ENCODE measurements at regions not wholly inside any gene's neighbourhood (a gene's known extent, or its start where the extent isn't known, plus 50 kb on each side); places are given as distances from the start of the nearest gene placed in this dataset.
"Not testable (repeated sequence)": the region's sequence is repeated elsewhere in the genome, so short reads cannot be mapped to it uniquely, and the experiment has no call there.

- H3K4me3 ChIP-seq (IDR thresholded peaks at IDR 0.05; ENCODE audit: insufficient read depth, low read depth, low read length), result no peak overlapping the region
- no peaks in the 10 kb centered on the region for H3K79me2 ChIP-seq (ENCODE audit: insufficient read depth, low read depth)
- H3K4me2 ChIP-seq, result no peak overlapping the region
- H3K4me1 ChIP-seq (ENCODE audit: low read depth, poor library complexity, severe bottlenecking), result no peaks in the 10 kb centered on the region
- H3K9ac ChIP-seq, result no peak overlapping the region
- H3K36me3 ChIP-seq (ENCODE audit: insufficient read depth), result no peaks in the 10 kb centered on the region
- no peaks in the 10 kb centered on the region for H4K20me1 ChIP-seq (ENCODE audit: insufficient read depth)
- H2AFZ ChIP-seq (ENCODE audit: low read depth), result no peak overlapping the region
- H3K27ac ChIP-seq, result no peak overlapping the region
- TF ChIP-seq, protein P1, sequence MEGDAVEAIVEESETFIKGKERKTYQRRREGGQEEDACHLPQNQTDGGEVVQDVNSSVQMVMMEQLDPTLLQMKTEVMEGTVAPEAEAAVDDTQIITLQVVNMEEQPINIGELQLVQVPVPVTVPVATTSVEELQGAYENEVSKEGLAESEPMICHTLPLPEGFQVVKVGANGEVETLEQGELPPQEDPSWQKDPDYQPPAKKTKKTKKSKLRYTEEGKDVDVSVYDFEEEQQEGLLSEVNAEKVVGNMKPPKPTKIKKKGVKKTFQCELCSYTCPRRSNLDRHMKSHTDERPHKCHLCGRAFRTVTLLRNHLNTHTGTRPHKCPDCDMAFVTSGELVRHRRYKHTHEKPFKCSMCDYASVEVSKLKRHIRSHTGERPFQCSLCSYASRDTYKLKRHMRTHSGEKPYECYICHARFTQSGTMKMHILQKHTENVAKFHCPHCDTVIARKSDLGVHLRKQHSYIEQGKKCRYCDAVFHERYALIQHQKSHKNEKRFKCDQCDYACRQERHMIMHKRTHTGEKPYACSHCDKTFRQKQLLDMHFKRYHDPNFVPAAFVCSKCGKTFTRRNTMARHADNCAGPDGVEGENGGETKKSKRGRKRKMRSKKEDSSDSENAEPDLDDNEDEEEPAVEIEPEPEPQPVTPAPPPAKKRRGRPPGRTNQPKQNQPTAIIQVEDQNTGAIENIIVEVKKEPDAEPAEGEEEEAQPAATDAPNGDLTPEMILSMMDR (conservative IDR thresholded peaks at IDR 0.05; ENCODE audit: low read depth, low read length), result no peak
- no peaks in the 10 kb centered on the region for H3K27me3 ChIP-seq (ENCODE audit: insufficient read depth, low read depth)
Observed at GRCh38 chr15:22228101-22228762, 147.9 kb downstream of the OR4M2 start.

- no peaks in the 10 kb centered on the region for H3K4me1 ChIP-seq (ENCODE audit: low read depth, poor library complexity, severe bottlenecking)
- no peaks in the 10 kb centered on the region for H4K20me1 ChIP-seq (ENCODE audit: insufficient read depth)
- no peak overlapping the region for H3K27ac ChIP-seq
- no peak overlapping the region for H3K4me2 ChIP-seq
- H3K36me3 ChIP-seq (ENCODE audit: insufficient read depth), result no peaks in the 10 kb centered on the region
- no peak overlapping the region for H3K4me3 ChIP-seq (IDR thresholded peaks at IDR 0.05; ENCODE audit: insufficient read depth, low read depth, low read length)
- no peak overlapping the region for H2AFZ ChIP-seq (ENCODE audit: low read depth)
- H3K9ac ChIP-seq, result no peak overlapping the region
- H3K79me2 ChIP-seq (ENCODE audit: insufficient read depth, low read depth), result no peaks in the 10 kb centered on the region
- no peaks in the 10 kb centered on the region for H3K27me3 ChIP-seq (ENCODE audit: insufficient read depth, low read depth)
- TF ChIP-seq, protein P1 (conservative IDR thresholded peaks at IDR 0.05; ENCODE audit: low read depth, low read length), result no peak
Observed at GRCh38 chr15:22229990-22230819, 149.9 kb downstream of the OR4M2 start.

DNA sequence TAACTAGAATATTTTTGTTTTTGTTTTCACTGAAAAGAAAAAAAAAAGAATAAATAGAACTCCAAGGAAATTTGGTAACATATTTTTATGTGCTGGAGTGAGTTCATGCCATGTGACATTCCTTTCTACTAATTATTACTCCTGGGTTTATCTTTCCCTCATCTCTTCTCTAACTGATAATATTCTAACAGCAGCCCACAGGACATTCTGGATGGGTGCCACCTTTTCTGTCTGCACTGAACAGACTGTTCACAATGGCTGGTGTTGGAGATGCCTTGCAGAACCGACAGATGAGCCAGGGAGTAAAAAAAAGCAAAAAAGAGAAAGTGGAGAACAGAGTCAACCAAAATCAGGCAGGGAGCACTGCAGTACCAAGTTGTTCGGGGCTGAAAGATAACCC is 151.3 kb downstream of the OR4M2 start:
- no peaks in the 10 kb centered on the region for H3K4me1 ChIP-seq (ENCODE audit: low read depth, poor library complexity, severe bottlenecking)
- H2AFZ ChIP-seq (ENCODE audit: low read depth), result no peak overlapping the region
- no peaks in the 10 kb centered on the region for H3K27me3 ChIP-seq (ENCODE audit: insufficient read depth, low read depth)
- H3K27ac ChIP-seq, result no peak overlapping the region
- no peak overlapping the region for H3K9ac ChIP-seq
- TF ChIP-seq, protein P1 (conservative IDR thresholded peaks at IDR 0.05; ENCODE audit: low read depth, low read length), result no peak
- no peaks in the 10 kb centered on the region for H3K79me2 ChIP-seq (ENCODE audit: insufficient read depth, low read depth)
- H3K4me2 ChIP-seq, result no peak overlapping the region
- H4K20me1 ChIP-seq (ENCODE audit: insufficient read depth), result no peaks in the 10 kb centered on the region
- H3K36me3 ChIP-seq (ENCODE audit: insufficient read depth), result no peaks in the 10 kb centered on the region
- H3K4me3 ChIP-seq (IDR thresholded peaks at IDR 0.05; ENCODE audit: insufficient read depth, low read depth, low read length), result no peak overlapping the region

- H3K4me3 ChIP-seq (IDR thresholded peaks at IDR 0.05; ENCODE audit: insufficient read depth, low read depth, low read length), result no peak overlapping the region
- H3K36me3 ChIP-seq (ENCODE audit: insufficient read depth), result no peaks in the 10 kb centered on the region
- H3K79me2 ChIP-seq (ENCODE audit: insufficient read depth, low read depth), result no peaks in the 10 kb centered on the region
- no peaks in the 10 kb centered on the region for H3K4me1 ChIP-seq (ENCODE audit: low read depth, poor library complexity, severe bottlenecking)
- H3K4me2 ChIP-seq, result no peak overlapping the region
- H3K9ac ChIP-seq, result no peak overlapping the region
- TF ChIP-seq, protein P1 (conservative IDR thresholded peaks at IDR 0.05; ENCODE audit: low read depth, low read length), result no peak
- no peaks in the 10 kb centered on the region for H3K27me3 ChIP-seq (ENCODE audit: insufficient read depth, low read depth)
- H4K20me1 ChIP-seq (ENCODE audit: insufficient read depth), result no peaks in the 10 kb centered on the region
- no peak overlapping the region for H3K27ac ChIP-seq
- H2AFZ ChIP-seq (ENCODE audit: low read depth), result no peak overlapping the region
Observed at GRCh38 chr15:22232675-22233074, 152.3 kb downstream of the OR4M2 start.

- not testable (repeated sequence) for H3K27me3 ChIP-seq (ENCODE audit: insufficient read depth, low read depth); H3K27ac ChIP-seq; H3K4me1 ChIP-seq (ENCODE audit: low read depth, poor library complexity, severe bottlenecking); H3K36me3 ChIP-seq (ENCODE audit: insufficient read depth); H3K79me2 ChIP-seq (ENCODE audit: insufficient read depth, low read depth); H2AFZ ChIP-seq (ENCODE audit: low read depth); H4K20me1 ChIP-seq (ENCODE audit: insufficient read depth); H3K4me2 ChIP-seq; H3K9ac ChIP-seq; H3K4me3 ChIP-seq (IDR thresholded peaks at IDR 0.05; ENCODE audit: insufficient read depth, low read depth, low read length)
Observed at GRCh38 chr15:22235261-22235930, 155.1 kb downstream of the OR4M2 start.

Measured in KMS-11 (cell line).